ENCODE measurements at regions not wholly inside any gene's neighbourhood (a gene's known extent, or its start where the extent isn't known, plus 50 kb on each side); places are given as distances from the start of the nearest gene placed in this dataset.
A peak's percentile ranks its signal among the peaks of the same experiment; 100 is the strongest.

DNA sequence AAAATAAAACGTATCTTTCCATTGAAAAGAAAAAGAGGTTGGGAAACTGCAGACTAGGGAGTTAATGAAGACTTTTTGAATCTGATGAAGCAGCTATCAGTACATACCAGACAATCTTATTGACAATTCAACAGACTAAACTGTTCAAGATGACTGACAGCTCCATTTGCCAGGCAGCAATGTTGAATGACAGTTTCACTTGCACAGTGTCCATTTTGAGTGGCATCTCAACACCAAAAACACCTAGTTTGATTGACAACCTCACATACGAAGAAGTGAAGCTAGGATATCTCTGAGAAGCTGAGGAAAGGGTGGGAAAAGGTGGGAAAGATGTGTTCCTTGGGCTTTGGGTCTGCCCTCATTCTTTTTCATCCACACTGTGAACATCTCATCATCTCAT is 315.0 kb upstream of the SYT4 start:
- WGBS = 87% methylated on average over 2 of the region's 2 CpGs

DNA sequence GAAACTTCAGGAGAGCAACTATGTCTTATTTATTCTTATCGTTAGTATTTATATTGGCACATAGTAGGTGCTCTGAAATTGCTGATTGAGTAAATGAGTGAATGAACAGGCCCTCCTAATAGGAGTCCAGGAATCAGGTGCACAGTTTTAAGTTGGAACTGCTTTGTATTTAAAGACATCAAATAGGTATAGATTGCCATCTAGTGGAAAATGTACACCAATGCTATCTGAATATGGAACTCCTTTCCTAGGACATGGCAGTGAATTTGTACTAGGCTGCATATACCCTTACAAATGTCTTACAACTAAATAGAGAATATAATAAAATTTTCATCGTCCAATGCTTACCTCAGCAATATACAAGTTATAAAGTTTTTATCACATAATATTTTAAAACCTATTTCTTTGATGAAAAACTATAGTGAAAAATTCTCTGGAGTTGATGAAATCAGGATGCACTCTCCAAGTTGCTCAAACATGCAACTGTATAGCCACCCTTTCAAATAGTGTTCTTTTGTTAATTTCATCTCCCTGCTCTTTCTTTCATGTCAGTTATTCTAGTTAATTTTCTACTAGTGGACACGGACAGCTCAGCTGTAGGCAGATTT is 318.9 kb upstream of the SYT4 start:
- Histone ChIP-seq H3K27me3 (ENCODE audit: control insufficient read depth in 2 of 2, insufficient read depth in 1 of 2, low read length in 1 of 2) (no peaks in the 10 kb centered on the region), H3K27ac (ENCODE audit: low read depth in 1 of 2, low read length in 1 of 2) (no peak overlapping the region), H3K4me1 (ENCODE audit: control insufficient read depth in 2 of 2, insufficient read depth in 2 of 2, low read length in 2 of 2) (no peaks in the 10 kb centered on the region), H3K36me3 (ENCODE audit: control insufficient read depth in 2 of 2, insufficient read depth in 2 of 2, low read length in 1 of 2) (no peaks in the 10 kb centered on the region), H3K4me3 (ENCODE audit: low read length in 2 of 2) (no peak overlapping the region), H3K9me3 (ENCODE audit: control insufficient read depth in 2 of 2, insufficient read depth in 1 of 2, low read length in 1 of 2) (no peaks in the 10 kb centered on the region)
- WGBS = 76% methylated on average over 3 of the region's 3 CpGs
- peak in 1 of 9 donors; percentile 5 for DNase-seq (ENCODE audit: low read depth in 6 of 9, low spot score in 9 of 9)

More for the DNA sequence above, 315.0 kb upstream of the SYT4 start:
- no peaks in the 10 kb centered on the region for H3K27me3 ChIP-seq (ENCODE audit: control insufficient read depth in 2 of 2, insufficient read depth in 1 of 2, low read length in 1 of 2)
- no peaks in the 10 kb centered on the region for H3K4me1 ChIP-seq (ENCODE audit: control insufficient read depth in 2 of 2, insufficient read depth in 2 of 2, low read length in 2 of 2)
- H3K36me3 ChIP-seq (ENCODE audit: control insufficient read depth in 2 of 2, insufficient read depth in 2 of 2, low read length in 1 of 2) = no peaks in the 10 kb centered on the region
- no peak for DNase-seq (ENCODE audit: low read depth in 6 of 9, low spot score in 9 of 9)
- H3K27ac ChIP-seq (ENCODE audit: low read depth in 1 of 2, low read length in 1 of 2) = no peak overlapping the region
- H3K4me3 ChIP-seq (ENCODE audit: low read length in 2 of 2) = no peak overlapping the region
- H3K9me3 ChIP-seq (ENCODE audit: control insufficient read depth in 2 of 2, insufficient read depth in 1 of 2, low read length in 1 of 2) = no peaks in the 10 kb centered on the region

DNA sequence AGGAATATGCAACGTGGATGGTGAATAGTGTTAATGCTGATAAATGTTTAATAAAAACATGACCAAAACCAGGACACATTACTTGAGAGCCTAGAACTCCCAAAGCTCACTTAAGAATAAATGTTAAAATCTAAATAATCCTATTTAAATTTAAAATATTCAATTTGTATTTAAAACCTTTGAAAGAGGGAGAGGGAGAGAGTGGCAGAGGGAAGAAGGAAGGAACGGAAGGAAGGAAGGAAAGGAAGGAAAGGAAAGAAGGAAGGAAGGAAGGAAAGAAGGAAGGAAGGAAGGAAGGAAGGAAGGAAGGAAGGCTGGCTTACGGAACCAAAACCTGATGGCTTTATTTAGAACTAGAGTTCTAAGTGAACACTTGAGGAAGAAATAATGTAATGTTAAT is 324.1 kb upstream of the SYT4 start:
- Histone ChIP-seq H3K4me3 (ENCODE audit: low read length in 2 of 2) (no peak overlapping the region), H3K27me3 (ENCODE audit: control insufficient read depth in 2 of 2, insufficient read depth in 1 of 2, low read length in 1 of 2) (no peaks in the 10 kb centered on the region), H3K9me3 (ENCODE audit: control insufficient read depth in 2 of 2, insufficient read depth in 1 of 2, low read length in 1 of 2) (no peaks in the 10 kb centered on the region), H3K4me1 (ENCODE audit: control insufficient read depth in 2 of 2, insufficient read depth in 2 of 2, low read length in 2 of 2) (no peaks in the 10 kb centered on the region), H3K27ac (ENCODE audit: low read depth in 1 of 2, low read length in 1 of 2) (no peak overlapping the region), H3K36me3 (ENCODE audit: control insufficient read depth in 2 of 2, insufficient read depth in 2 of 2, low read length in 1 of 2) (no peaks in the 10 kb centered on the region)
- DNase-seq (ENCODE audit: low read depth in 6 of 9, low spot score in 9 of 9) = no peak
- 65% methylated on average over 3 of the region's 3 CpGs for WGBS

DNA sequence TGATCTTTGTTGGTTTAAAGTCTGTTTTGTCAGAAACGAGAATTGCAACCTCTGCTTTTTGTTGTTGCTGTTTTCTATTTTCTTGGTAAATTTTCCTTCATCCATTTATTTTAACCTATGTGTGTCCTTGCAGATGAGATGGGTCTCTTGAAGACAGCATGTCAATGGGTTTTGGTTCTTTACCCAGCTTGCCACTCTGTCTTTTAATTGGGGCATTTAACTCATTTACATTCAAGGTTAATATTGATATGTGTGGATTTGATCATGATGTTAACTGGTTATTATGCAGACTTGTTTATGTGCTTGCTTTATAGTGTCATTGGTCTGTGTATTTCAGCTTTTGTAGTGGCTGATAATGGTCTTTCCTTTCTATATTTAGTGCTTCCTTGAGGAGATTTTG is 327.9 kb upstream of the SYT4 start:
- 88% methylated on average over 1 of the region's 1 CpG for WGBS
- Histone ChIP-seq H3K27me3 (ENCODE audit: control insufficient read depth in 2 of 2, insufficient read depth in 1 of 2, low read length in 1 of 2) (no peaks in the 10 kb centered on the region), H3K27ac (ENCODE audit: low read depth in 1 of 2, low read length in 1 of 2) (no peak overlapping the region), H3K9me3 (ENCODE audit: control insufficient read depth in 2 of 2, insufficient read depth in 1 of 2, low read length in 1 of 2) (peaks cover 0 to 3% of the 10 kb centered on the region in 2 donors), H3K4me3 (ENCODE audit: low read length in 2 of 2) (no peak overlapping the region), H3K4me1 (ENCODE audit: control insufficient read depth in 2 of 2, insufficient read depth in 2 of 2, low read length in 2 of 2) (no peaks in the 10 kb centered on the region), H3K36me3 (ENCODE audit: control insufficient read depth in 2 of 2, insufficient read depth in 2 of 2, low read length in 1 of 2) (no peaks in the 10 kb centered on the region)
- DNase-seq (ENCODE audit: low read depth in 6 of 9, low spot score in 9 of 9) = no peak

DNA sequence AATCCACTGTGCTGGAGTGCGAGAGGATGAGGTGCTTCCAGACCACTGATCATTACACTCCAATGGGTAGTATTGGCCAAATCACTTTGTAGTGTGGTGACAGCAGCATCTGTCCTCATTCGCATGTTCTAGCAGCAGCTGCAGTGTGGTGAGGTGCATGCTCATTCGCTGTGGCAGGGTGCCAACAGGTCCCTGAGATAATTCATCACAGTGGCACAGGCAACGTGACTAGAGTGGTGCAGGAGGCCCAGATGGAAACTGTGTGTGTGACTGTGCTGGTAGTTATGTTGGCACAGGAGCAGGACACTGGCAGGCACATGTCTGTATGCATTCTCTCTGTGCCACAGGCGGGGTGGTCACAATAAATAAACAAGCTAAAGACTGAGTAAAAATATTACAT is 329.5 kb upstream of the SYT4 start:
- H3K4me3 ChIP-seq (ENCODE audit: low read length in 2 of 2) = no peak overlapping the region
- H3K36me3 ChIP-seq (ENCODE audit: control insufficient read depth in 2 of 2, insufficient read depth in 2 of 2, low read length in 1 of 2) = no peaks in the 10 kb centered on the region
- peaks cover 0 to 3% of the 10 kb centered on the region in 2 donors for H3K9me3 ChIP-seq (ENCODE audit: control insufficient read depth in 2 of 2, insufficient read depth in 1 of 2, low read length in 1 of 2)
- H3K27me3 ChIP-seq (ENCODE audit: control insufficient read depth in 2 of 2, insufficient read depth in 1 of 2, low read length in 1 of 2) = no peaks in the 10 kb centered on the region
- no peak overlapping the region for H3K27ac ChIP-seq (ENCODE audit: low read depth in 1 of 2, low read length in 1 of 2)
- no peak for DNase-seq (ENCODE audit: low read depth in 6 of 9, low spot score in 9 of 9)
- H3K4me1 ChIP-seq (ENCODE audit: control insufficient read depth in 2 of 2, insufficient read depth in 2 of 2, low read length in 2 of 2) = no peaks in the 10 kb centered on the region
- 80% methylated on average over 5 of the region's 5 CpGs for WGBS

DNA sequence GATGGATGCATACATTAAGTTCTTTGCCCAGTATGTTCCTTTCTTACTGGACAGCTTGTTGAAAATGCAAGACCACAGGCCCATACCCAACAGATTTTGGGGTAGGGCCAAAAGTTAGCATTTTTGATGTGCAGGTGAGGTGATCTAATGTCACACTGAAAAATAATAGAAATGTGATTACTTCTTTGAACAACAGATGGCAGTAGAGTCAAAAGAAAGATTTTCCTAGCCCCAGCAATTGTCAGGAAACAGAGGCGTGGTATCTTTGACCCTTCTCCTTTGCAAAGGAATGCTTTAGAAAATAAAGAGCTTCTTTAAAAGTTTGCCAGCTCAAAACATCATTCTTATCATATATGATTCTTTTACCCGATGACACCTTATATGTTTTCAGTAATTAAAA is 343.6 kb upstream of the SYT4 start:
- no peak overlapping the region for H3K27ac ChIP-seq (ENCODE audit: low read depth in 1 of 2, low read length in 1 of 2)
- H3K4me3 ChIP-seq (ENCODE audit: low read length in 2 of 2) = no peak overlapping the region
- no peaks in the 10 kb centered on the region for H3K4me1 ChIP-seq (ENCODE audit: control insufficient read depth in 2 of 2, insufficient read depth in 2 of 2, low read length in 2 of 2)
- no peaks in the 10 kb centered on the region for H3K36me3 ChIP-seq (ENCODE audit: control insufficient read depth in 2 of 2, insufficient read depth in 2 of 2, low read length in 1 of 2)
- DNase-seq (ENCODE audit: low read depth in 6 of 9, low spot score in 9 of 9) = peak; percentile 2 to 50 (median 16)
- no peaks in the 10 kb centered on the region for H3K27me3 ChIP-seq (ENCODE audit: control insufficient read depth in 2 of 2, insufficient read depth in 1 of 2, low read length in 1 of 2)
- WGBS = 26% methylated on average over 2 of the region's 2 CpGs
- no peaks in the 10 kb centered on the region for H3K9me3 ChIP-seq (ENCODE audit: control insufficient read depth in 2 of 2, insufficient read depth in 1 of 2, low read length in 1 of 2)

DNA sequence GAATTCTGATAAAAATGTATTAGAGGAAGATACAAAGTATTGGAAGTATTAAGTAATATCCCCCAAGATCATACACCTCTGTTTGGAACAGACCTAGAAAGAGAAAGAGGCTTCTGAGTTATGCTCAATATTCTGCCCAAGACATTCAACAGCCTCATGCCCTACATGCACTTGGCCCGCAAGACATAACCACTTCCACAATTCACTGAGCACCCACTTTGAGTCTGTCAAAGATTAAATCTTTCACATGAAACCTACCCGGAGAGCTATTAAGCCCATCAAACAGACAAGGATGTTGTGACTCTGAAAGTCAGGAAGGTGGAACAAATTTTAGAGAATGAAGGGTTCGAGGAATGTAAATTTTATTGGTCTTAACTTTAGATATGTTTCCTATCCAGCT is 344.7 kb upstream of the SYT4 start:
- Histone ChIP-seq H3K36me3 (ENCODE audit: control insufficient read depth in 2 of 2, insufficient read depth in 2 of 2, low read length in 1 of 2) (no peaks in the 10 kb centered on the region), H3K27ac (ENCODE audit: low read depth in 1 of 2, low read length in 1 of 2) (no peak overlapping the region), H3K9me3 (ENCODE audit: control insufficient read depth in 2 of 2, insufficient read depth in 1 of 2, low read length in 1 of 2) (no peaks in the 10 kb centered on the region), H3K27me3 (ENCODE audit: control insufficient read depth in 2 of 2, insufficient read depth in 1 of 2, low read length in 1 of 2) (no peaks in the 10 kb centered on the region), H3K4me3 (ENCODE audit: low read length in 2 of 2) (no peak overlapping the region), H3K4me1 (ENCODE audit: control insufficient read depth in 2 of 2, insufficient read depth in 2 of 2, low read length in 2 of 2) (no peaks in the 10 kb centered on the region)
- 86% methylated on average over 3 of the region's 3 CpGs for WGBS
- no peak for DNase-seq (ENCODE audit: low read depth in 6 of 9, low spot score in 9 of 9)

DNA sequence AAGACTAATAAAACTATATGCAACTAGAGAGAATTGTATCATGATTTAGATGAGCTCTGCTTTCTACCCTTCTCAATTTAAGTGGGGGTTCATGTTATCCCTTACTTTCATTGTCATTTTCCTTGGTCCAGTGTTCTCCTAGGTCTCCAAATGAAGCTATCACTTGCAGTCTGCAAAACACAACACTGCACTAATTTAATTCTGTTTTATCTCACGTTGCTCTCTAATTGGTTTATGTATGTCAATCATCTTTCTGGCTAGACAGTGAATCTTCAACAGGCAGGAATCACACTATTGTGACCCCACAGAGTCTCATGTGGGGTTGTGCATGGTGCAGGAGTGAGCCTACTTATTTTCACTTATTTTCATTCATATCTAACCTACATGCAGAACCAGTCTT is 348.3 kb upstream of the SYT4 start:
- Histone ChIP-seq H3K27me3 (ENCODE audit: control insufficient read depth in 2 of 2, insufficient read depth in 1 of 2, low read length in 1 of 2) (no peaks in the 10 kb centered on the region), H3K4me3 (ENCODE audit: low read length in 2 of 2) (no peak overlapping the region), H3K9me3 (ENCODE audit: control insufficient read depth in 2 of 2, insufficient read depth in 1 of 2, low read length in 1 of 2) (no peaks in the 10 kb centered on the region), H3K4me1 (ENCODE audit: control insufficient read depth in 2 of 2, insufficient read depth in 2 of 2, low read length in 2 of 2) (no peaks in the 10 kb centered on the region), H3K36me3 (ENCODE audit: control insufficient read depth in 2 of 2, insufficient read depth in 2 of 2, low read length in 1 of 2) (no peaks in the 10 kb centered on the region), H3K27ac (ENCODE audit: low read depth in 1 of 2, low read length in 1 of 2) (no peak overlapping the region)
- WGBS = 76% methylated on average over 1 of the region's 1 CpG
- DNase-seq (ENCODE audit: low read depth in 6 of 9, low spot score in 9 of 9) = no peak

DNA sequence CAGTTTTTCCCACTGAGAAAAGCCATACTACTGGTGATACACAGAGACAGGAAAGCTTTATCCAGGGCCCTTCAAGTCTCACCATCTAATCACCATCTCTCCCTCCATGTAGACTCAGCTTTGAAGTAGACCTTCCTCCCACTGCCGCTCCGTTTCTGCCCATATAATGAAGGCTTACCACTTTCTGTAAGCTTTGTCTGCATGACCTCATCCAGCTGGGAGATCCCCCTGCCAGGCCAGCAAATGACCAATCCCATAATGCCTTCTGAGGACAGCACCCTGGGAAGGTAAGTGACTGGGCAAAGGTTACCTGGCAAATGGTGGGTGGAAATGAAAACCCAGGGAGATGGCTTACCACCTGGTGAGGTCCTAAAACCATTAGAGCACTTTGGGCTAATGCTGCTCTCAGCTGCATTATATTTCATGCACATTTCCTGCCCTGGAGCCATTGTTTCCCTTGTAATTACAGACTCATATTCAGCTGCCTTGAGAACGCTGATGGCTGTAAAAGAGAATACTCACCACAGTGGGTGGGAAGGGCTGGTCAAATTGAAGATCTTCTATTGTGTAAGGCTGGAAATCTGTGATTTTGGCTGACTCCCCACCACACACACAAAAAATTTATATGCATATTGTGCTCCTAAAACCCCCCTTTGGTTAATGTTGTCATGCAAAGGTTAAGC is 350.7 kb upstream of the SYT4 start:
- DNase-seq (ENCODE audit: low read depth in 6 of 9, low spot score in 9 of 9) = no peak
- no peaks in the 10 kb centered on the region for H3K27me3 ChIP-seq (ENCODE audit: control insufficient read depth in 2 of 2, insufficient read depth in 1 of 2, low read length in 1 of 2)

More for the DNA sequence above, 350.7 kb upstream of the SYT4 start:
- 96% methylated on average over 3 of the region's 3 CpGs for WGBS
- Histone ChIP-seq H3K27ac (ENCODE audit: low read depth in 1 of 2, low read length in 1 of 2) (no peak overlapping the region), H3K9me3 (ENCODE audit: control insufficient read depth in 2 of 2, insufficient read depth in 1 of 2, low read length in 1 of 2) (no peaks in the 10 kb centered on the region), H3K36me3 (ENCODE audit: control insufficient read depth in 2 of 2, insufficient read depth in 2 of 2, low read length in 1 of 2) (no peaks in the 10 kb centered on the region), H3K4me3 (ENCODE audit: low read length in 2 of 2) (no peak overlapping the region), H3K4me1 (ENCODE audit: control insufficient read depth in 2 of 2, insufficient read depth in 2 of 2, low read length in 2 of 2) (no peaks in the 10 kb centered on the region)
